H1 (cell line): ENCODE measurements at regions not wholly inside any gene's neighbourhood (a gene's known extent, or its start where the extent isn't known, plus 50 kb on each side); places are given as distances from the start of the nearest gene placed in this dataset.

Experiments
- CEBPB ChIP-seq: IDR thresholded peaks from 2 replicates; pipeline ENCODE4 v1.6.1; 2012; ENCODE audit warnings: low read depth, low read length
- MAFK ChIP-seq: IDR thresholded peaks from 2 replicates; pipeline ENCODE4 v1.6.1; 2012; ENCODE audit warnings: low read depth, mild to moderate bottlenecking, improper control_type of control experiment, low read length
- RAD21 ChIP-seq, 2 experiments: IDR thresholded peaks in 1 of 2; conservative IDR thresholded peaks in 1 of 2; 2 replicates each; pipeline ENCODE4 v1.6.1; 2011; ENCODE audit warnings: low read depth in 2 of 2, low read length in 2 of 2, improper control_type of control experiment in 1 of 2, inconsistent platforms in 1 of 2, mild to moderate bottlenecking in 1 of 2, moderate library complexity in 1 of 2
- SIRT6 ChIP-seq: IDR thresholded peaks from one replicate; pipeline ENCODE4 v1.7.1; 2012; ENCODE audit warnings: low read length, inconsistent platforms
- TF ChIP-seq, protein P1 (sequence below), 3 experiments: IDR thresholded peaks; 1 replicate in 2 of 3; 2 replicates in 1 of 3; pipeline versions ENCODE4 v1.5.1 to v1.6.1; 2011; ENCODE audit warnings: low read length in 3 of 3, mild to moderate bottlenecking in 3 of 3, inconsistent platforms in 2 of 3, low read depth in 1 of 3, moderate library complexity in 1 of 3; ENCODE audit not compliant: insufficient read depth in 1 of 3; ENCODE audit errors: control extremely low read depth in 1 of 3

DNA sequence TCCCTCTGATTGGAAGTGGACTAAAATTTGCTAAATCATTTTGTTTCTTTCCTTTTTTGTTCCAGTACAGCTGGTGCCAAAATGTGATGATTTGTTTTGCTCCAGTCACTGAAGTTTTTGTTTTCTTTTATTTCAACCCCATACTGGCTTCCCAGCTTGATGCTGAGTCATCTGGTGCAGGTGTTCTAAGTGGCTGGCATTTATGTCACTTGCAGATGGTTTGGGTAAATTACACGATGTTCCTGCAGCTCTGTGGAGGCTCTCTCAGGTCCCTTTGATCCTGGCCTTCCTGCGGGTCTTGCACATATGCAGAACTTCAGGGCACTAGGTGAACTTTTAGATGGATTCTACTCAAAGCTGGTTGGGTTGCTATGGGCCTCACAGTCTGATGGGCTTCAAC lies 577.7 kb downstream of the HAO1 start (continued):
- TF ChIP-seq, protein P1, sequence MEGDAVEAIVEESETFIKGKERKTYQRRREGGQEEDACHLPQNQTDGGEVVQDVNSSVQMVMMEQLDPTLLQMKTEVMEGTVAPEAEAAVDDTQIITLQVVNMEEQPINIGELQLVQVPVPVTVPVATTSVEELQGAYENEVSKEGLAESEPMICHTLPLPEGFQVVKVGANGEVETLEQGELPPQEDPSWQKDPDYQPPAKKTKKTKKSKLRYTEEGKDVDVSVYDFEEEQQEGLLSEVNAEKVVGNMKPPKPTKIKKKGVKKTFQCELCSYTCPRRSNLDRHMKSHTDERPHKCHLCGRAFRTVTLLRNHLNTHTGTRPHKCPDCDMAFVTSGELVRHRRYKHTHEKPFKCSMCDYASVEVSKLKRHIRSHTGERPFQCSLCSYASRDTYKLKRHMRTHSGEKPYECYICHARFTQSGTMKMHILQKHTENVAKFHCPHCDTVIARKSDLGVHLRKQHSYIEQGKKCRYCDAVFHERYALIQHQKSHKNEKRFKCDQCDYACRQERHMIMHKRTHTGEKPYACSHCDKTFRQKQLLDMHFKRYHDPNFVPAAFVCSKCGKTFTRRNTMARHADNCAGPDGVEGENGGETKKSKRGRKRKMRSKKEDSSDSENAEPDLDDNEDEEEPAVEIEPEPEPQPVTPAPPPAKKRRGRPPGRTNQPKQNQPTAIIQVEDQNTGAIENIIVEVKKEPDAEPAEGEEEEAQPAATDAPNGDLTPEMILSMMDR (IDR thresholded peaks at IDR 0.05; ENCODE audit: control extremely low read depth in 1 of 3, insufficient read depth in 1 of 3, low read depth in 1 of 3, low read length in 3 of 3): no peak
- TF ChIP-seq RAD21 (IDR thresholded peaks at IDR 0.05 in 1 of 2, conservative IDR thresholded peaks at IDR 0.05 in 1 of 2; ENCODE audit: low read depth in 2 of 2, low read length in 2 of 2): no peak
- TF ChIP-seq CEBPB: no peak
- TF ChIP-seq SIRT6: no peak
- TF ChIP-seq MAFK: no peak
